ENCODE measurements at regions not wholly inside any gene's neighbourhood (a gene's known extent, or its start where the extent isn't known, plus 50 kb on each side); places are given as distances from the start of the nearest gene placed in this dataset.

DNA sequence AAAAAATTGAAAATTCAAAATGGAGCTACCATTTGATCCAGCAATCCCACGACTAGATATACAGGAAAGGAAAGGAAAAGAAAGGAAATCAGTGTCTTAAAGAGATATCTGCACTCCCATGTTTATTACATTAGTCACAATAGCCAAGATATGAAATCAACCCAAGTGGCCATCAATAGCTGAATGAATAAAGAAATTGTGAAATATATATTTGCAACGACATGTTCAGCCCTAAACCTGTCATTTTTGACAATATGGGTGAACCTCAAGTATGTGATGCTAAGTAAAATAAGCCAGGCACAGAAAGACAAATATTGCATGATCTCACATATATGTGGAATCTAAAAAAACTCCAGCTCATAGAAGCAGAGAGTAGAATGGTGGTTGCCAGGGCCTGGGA is 155.1 kb downstream of the ANXA5 start:
- FAIRE-seq: no peak
- POLR2A ChIA-PET: no interaction called here
- no peaks in the 10 kb centered on the region for H3K27me3 ChIP-seq (ENCODE audit: control insufficient read depth in 1 of 2, insufficient read depth in 2 of 2, low read length in 2 of 2)
- no peaks in the 10 kb centered on the region for H4K20me1 ChIP-seq (ENCODE audit: insufficient read depth, low read length)
- H2AFZ ChIP-seq (ENCODE audit: low read length): no peak overlapping the region
- no peak for DNase-seq (ENCODE audit: low spot score)
- no peak overlapping the region for H3K27ac ChIP-seq (ENCODE audit: extremely low read length, insufficient read depth, low read length)
- H3K9ac ChIP-seq (ENCODE audit: insufficient read depth, low read depth, low read length): no peak overlapping the region
- intact Hi-C loops (cut with micrococcal nuclease; ENCODE audit: unreplicated experiment): no loop called here
- CTCF ChIA-PET (ENCODE audit: low intra/inter-chr PET ratio, low total read pairs): no interaction called here
- H3K36me3 ChIP-seq (replicated peaks in 1 of 2; ENCODE audit: control insufficient read depth in 1 of 2, insufficient read depth in 2 of 2, low read length in 2 of 2): no peaks in the 10 kb centered on the region
- no peak overlapping the region for H3K4me3 ChIP-seq (replicated peaks in 1 of 3; ENCODE audit: insufficient read depth in 1 of 3, low read depth in 2 of 3, low read length in 3 of 3)
- no peak overlapping the region for H3K4me2 ChIP-seq (ENCODE audit: low read depth, low read length)
- ATAC-seq: no peak
- H3K79me2 ChIP-seq (ENCODE audit: insufficient read depth, low read length): no peaks in the 10 kb centered on the region
- 3% methylated on average over 2 of the region's 2 CpGs for WGBS (ENCODE audit: low lambda C conversion rate)
- H3K4me1 ChIP-seq (ENCODE audit: insufficient read depth, low read length): no peaks in the 10 kb centered on the region
- in situ Hi-C loops (cut with HindIII; ENCODE audit: extremely low pct_ligation_motif_present, low pct_unique_long_range_greater_than_20kb): no loop called here
- no peak for TF ChIP-seq HES4 (CRISPR knock-in tag; IDR thresholded peaks at IDR 0.05; ENCODE audit: borderline replicate concordance)
- TF ChIP-seq, protein P1, sequence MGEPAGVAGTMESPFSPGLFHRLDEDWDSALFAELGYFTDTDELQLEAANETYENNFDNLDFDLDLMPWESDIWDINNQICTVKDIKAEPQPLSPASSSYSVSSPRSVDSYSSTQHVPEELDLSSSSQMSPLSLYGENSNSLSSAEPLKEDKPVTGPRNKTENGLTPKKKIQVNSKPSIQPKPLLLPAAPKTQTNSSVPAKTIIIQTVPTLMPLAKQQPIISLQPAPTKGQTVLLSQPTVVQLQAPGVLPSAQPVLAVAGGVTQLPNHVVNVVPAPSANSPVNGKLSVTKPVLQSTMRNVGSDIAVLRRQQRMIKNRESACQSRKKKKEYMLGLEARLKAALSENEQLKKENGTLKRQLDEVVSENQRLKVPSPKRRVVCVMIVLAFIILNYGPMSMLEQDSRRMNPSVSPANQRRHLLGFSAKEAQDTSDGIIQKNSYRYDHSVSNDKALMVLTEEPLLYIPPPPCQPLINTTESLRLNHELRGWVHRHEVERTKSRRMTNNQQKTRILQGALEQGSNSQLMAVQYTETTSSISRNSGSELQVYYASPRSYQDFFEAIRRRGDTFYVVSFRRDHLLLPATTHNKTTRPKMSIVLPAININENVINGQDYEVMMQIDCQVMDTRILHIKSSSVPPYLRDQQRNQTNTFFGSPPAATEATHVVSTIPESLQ (CRISPR knock-in tag; conservative IDR thresholded peaks at IDR 0.05): no peak
- TF ChIP-seq ETV6 (CRISPR knock-in tag; conservative IDR thresholded peaks at IDR 0.05): no peak
- TF ChIP-seq ZNF121 (CRISPR knock-in tag; IDR thresholded peaks at IDR 0.05): no peak
- no peak for TF ChIP-seq EZH2 (conservative IDR thresholded peaks at IDR 0.05; ENCODE audit: low read depth, low read length)
- no peaks in the 10 kb centered on the region for H3K9me3 ChIP-seq (ENCODE audit: low read length)
- no TSS peak for BruUV-seq (replicated peaks)

DNA sequence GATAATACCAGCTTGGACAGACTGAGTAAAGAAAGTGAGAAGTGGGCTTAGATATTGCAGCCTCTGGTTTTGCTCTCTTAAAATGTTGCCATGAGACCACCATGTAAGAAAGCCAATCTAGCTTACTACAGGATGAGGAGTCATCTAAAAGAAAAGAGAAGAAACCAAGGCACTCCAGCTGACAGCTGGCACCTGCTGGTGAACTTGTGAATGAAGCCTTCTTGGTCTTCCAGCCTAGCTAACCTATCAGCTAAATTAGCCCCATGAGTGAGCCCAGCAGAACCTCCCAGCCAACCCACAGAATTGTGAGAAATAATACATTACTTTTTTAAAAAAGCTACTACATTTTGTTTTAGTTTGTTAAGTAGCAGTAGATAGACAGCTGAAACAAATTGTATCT is 154.5 kb upstream of the QRFPR start:
- no TSS peak for BruUV-seq (replicated peaks)
- no peaks in the 10 kb centered on the region for H3K36me3 ChIP-seq (replicated peaks in 1 of 2; ENCODE audit: control insufficient read depth in 1 of 2, insufficient read depth in 2 of 2, low read length in 2 of 2)
- no peak overlapping the region for H3K4me3 ChIP-seq (replicated peaks in 1 of 3; ENCODE audit: insufficient read depth in 1 of 3, low read depth in 2 of 3, low read length in 3 of 3)
- no peaks in the 10 kb centered on the region; a peak in 1 of 5 replicates for H3K27me3 ChIP-seq (ENCODE audit: control insufficient read depth in 1 of 2, insufficient read depth in 2 of 2, low read length in 2 of 2)
- ATAC-seq: no peak
- no peaks in the 10 kb centered on the region for H3K4me1 ChIP-seq (ENCODE audit: insufficient read depth, low read length)
- ChIA-PET POLR2A (no interaction called here), CTCF (ENCODE audit: low intra/inter-chr PET ratio, low total read pairs) (no interaction called here)
- H3K4me2 ChIP-seq (ENCODE audit: low read depth, low read length): no peak overlapping the region
- H3K27ac ChIP-seq (ENCODE audit: extremely low read length, insufficient read depth, low read length): no peak overlapping the region
- intact Hi-C loops (cut with micrococcal nuclease; ENCODE audit: unreplicated experiment): no loop called here
- no peaks in the 10 kb centered on the region for H3K9me3 ChIP-seq (ENCODE audit: low read length)
- FAIRE-seq: no peak
- no peak overlapping the region for H3K9ac ChIP-seq (ENCODE audit: insufficient read depth, low read depth, low read length)
- no peak for DNase-seq (ENCODE audit: low spot score)
- no peak overlapping the region for H2AFZ ChIP-seq (ENCODE audit: low read length)
- no peaks in the 10 kb centered on the region for H4K20me1 ChIP-seq (ENCODE audit: insufficient read depth, low read length)
- H3K79me2 ChIP-seq (ENCODE audit: insufficient read depth, low read length): no peaks in the 10 kb centered on the region
- in situ Hi-C loops (cut with HindIII; ENCODE audit: extremely low pct_ligation_motif_present, low pct_unique_long_range_greater_than_20kb): no loop called here
- TF ChIP-seq ZNF383 (CRISPR knock-in tag; IDR thresholded peaks at IDR 0.05; ENCODE audit: borderline replicate concordance) (no peak), ZNF816 (CRISPR knock-in tag; IDR thresholded peaks at IDR 0.05; ENCODE audit: borderline replicate concordance) (no peak), ZNF883 (CRISPR knock-in tag; IDR thresholded peaks at IDR 0.05; ENCODE audit: not compliant biosample characterization) (no peak), THYN1 (CRISPR knock-in tag; IDR thresholded peaks at IDR 0.05; ENCODE audit: borderline replicate concordance, low read depth) (no peak), PAF1 (CRISPR knock-in tag; IDR thresholded peaks at IDR 0.05) (no peak), ELF3 (CRISPR knock-in tag; IDR thresholded peaks at IDR 0.05) (no peak), ZNF652 (CRISPR knock-in tag; IDR thresholded peaks at IDR 0.05; ENCODE audit: borderline replicate concordance, low read depth) (no peak), SMYD3 (CRISPR knock-in tag; IDR thresholded peaks at IDR 0.05) (no peak), DR1 (CRISPR knock-in tag; IDR thresholded peaks at IDR 0.05) (no peak)
- TF ChIP-seq, protein P2, sequence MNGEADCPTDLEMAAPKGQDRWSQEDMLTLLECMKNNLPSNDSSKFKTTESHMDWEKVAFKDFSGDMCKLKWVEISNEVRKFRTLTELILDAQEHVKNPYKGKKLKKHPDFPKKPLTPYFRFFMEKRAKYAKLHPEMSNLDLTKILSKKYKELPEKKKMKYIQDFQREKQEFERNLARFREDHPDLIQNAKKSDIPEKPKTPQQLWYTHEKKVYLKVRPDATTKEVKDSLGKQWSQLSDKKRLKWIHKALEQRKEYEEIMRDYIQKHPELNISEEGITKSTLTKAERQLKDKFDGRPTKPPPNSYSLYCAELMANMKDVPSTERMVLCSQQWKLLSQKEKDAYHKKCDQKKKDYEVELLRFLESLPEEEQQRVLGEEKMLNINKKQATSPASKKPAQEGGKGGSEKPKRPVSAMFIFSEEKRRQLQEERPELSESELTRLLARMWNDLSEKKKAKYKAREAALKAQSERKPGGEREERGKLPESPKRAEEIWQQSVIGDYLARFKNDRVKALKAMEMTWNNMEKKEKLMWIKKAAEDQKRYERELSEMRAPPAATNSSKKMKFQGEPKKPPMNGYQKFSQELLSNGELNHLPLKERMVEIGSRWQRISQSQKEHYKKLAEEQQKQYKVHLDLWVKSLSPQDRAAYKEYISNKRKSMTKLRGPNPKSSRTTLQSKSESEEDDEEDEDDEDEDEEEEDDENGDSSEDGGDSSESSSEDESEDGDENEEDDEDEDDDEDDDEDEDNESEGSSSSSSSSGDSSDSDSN (CRISPR knock-in tag; IDR thresholded peaks at IDR 0.05): no peak
- TF ChIP-seq, protein P3, sequence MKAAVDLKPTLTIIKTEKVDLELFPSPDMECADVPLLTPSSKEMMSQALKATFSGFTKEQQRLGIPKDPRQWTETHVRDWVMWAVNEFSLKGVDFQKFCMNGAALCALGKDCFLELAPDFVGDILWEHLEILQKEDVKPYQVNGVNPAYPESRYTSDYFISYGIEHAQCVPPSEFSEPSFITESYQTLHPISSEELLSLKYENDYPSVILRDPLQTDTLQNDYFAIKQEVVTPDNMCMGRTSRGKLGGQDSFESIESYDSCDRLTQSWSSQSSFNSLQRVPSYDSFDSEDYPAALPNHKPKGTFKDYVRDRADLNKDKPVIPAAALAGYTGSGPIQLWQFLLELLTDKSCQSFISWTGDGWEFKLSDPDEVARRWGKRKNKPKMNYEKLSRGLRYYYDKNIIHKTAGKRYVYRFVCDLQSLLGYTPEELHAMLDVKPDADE (CRISPR knock-in tag; IDR thresholded peaks at IDR 0.05): no peak
